ENCODE measurements at regions not wholly inside any gene's neighbourhood (a gene's known extent, or its start where the extent isn't known, plus 50 kb on each side); places are given as distances from the start of the nearest gene placed in this dataset.

GRCh38 chr12:11958221-11959091, 112.3 kb upstream of the BCL2L14 start:
- TF ChIP-seq CTCF (IDR thresholded peaks at IDR 0.05; ENCODE audit: low read depth, low read length) (peak; percentile 18; the same call in 1 of the 2 replicates), EZH2phosphoT487 (IDR thresholded peaks at IDR 0.05; ENCODE audit: low read depth) (no peak)
